GM19438 (cell line): ENCODE measurements at regions not wholly inside any gene's neighbourhood (a gene's known extent, or its start where the extent isn't known, plus 50 kb on each side); places are given as distances from the start of the nearest gene placed in this dataset.

Experiments
- ATAC-seq: cut with Tn5 transposase; IDR thresholded peaks from one replicate; pipeline ENCODE4 v1.9.1; 2021; ENCODE audit warnings: low read depth; ENCODE audit not compliant: unreplicated experiment

DNA sequence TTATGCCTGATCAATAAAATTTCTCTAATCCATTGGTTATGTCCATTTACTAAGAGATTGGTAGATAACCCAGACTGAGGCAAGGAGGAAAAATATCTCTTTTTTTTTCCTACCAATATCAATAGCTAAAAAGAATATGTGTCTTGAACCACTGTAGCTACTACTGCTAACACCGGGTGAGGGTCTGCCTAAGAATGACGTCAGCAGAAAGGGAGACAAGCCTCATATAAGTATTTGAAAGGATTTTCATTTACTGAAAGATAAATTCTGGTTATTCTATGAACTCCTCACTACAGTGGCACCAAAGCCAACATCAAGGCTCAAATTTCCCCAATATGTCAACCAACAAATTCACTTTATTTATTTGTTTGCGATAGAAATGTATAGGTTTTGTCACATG is 389.0 kb upstream of the ALCAM start:
- no peak for ATAC-seq

GRCh38 chr3:104982130-104982529 is 384.6 kb upstream of the ALCAM start:
- no peak for ATAC-seq

DNA sequence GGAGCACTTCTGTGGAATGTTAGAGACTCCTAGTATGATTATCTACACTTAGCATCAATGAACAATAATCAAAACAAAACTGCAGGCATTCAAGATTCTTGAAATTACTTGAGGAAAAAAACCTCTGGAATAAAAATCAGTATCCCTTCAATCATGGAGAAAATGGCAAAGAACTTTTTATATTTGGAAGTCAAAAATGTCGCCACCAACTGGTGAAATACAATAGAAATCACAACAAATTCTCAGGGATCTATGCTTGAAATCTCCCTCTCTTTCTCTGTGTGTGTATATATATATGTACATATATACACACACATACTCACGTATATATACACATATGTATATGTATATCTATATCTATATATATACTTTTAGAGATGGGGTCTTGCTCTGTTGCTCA is 378.9 kb upstream of the ALCAM start:
- ATAC-seq = no peak

DNA sequence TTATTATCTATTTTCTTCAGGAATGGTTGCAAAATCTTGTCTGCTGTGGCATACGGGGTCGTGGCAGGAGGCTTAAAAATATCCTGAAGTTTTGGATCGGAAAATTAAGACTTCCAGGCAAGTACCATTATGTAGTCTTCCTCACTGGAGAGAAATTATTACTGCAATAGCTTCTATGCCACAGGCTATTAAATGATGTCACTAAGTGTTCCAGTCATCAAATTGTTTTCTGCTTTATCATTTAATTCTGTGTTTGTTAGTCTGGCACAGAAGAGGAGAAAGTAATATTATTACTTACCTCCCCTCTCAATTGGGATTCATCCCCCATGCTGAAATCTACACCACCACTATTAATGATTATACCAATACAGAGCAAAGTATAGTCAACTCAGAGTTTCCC is 378.2 kb upstream of the ALCAM start:
- ATAC-seq = no peak

DNA sequence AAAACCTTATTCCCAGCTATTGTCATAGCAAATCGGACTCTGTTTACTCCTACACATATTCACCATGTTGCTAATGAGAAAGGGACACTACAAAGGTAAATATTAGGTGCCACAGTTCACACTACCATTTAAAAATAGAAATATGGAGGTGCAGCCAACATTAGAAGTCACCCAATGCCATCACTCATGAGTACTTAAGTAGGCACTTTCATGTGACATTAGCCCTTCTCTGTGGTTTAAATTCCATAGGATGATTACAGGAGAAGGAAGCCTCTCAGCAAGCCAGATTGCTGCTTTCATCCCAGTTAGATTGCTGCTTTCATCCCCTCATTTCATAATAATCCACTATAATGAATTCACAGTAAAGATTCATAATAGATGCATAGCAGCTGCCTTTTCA is 376.8 kb upstream of the ALCAM start:
- no peak for ATAC-seq

GRCh38 chr3:104990758-104991157 is 376.0 kb upstream of the ALCAM start:
- no peak for ATAC-seq

DNA sequence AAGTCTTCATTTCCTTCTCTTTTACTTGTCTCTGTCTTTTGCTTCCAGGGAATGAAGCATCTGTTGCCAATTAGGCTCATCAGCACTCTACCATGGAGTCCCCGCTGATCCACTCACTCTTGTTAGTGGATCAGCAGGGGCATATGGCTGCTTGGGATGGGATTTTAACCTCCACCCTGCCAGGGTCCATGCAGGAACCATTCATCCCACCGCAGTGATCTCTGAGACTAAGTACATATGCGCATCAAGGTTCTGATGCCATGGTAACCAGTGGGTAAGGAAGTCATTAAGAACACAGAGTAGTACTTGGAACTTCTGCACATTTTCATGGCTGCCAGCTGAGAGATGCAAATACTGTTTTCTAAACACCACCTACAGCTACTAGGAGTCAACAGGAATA is 374.0 kb upstream of the ALCAM start:
- ATAC-seq = no peak

- no peak for ATAC-seq
Measured at GRCh38 chr3:105006164-105006563, 360.5 kb upstream of the ALCAM start.

DNA sequence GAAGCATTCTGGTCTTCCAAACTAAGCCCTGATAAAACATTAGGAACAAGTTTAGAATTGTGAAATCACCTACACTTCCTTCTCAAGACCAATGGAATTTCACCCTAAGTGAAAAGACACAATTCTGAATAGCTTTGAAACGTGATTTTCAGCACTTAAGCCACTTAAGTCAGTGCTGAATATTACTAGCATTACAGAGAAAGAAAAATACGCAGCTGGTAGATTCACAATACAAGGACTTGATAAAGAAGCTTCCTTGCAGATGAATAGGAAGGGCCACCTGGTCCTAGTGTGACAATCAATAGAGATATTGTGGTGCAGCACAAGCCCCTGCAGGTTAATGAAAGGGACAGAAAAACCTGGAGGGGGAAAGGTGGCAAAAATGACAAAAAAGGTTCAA is 353.1 kb upstream of the ALCAM start:
- ATAC-seq = no peak

DNA sequence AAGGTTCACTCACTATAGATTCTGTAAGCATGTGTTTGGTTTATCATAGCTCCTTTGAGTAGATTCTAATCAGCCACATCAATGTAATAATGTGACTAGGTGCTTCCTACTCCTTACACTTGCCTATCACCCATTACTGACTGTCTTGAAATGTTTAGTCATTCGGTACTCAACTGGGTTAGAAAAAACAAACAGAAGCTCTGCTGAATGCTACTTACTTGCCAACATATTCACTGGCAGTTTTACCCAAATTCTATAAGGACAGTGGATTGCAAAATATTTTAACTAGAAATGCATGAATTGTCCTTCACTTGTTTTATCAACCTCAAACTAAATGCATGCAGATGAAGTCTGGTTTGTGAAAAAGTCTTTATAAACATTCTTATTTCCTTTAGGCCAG is 352.1 kb upstream of the ALCAM start:
- ATAC-seq = no peak

DNA sequence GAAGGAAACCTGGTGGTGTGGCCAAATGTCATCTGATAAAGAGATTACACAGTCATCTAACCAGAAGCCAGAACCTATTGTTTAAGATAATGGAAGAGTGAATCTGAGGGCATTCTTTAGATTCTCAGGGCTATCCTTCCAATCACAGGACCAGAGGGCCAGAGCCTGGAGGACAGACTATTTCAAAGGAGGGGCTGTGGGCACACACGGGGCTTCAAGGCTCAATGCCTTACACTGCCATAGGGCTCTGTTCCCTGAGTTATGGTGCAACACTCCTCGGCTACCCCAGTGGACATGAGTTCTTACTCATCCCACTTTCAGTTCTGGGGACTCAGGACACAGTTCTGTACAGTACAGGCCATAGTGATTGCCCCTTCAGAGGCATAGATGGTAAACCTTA is 343.9 kb upstream of the ALCAM start:
- no peak for ATAC-seq

DNA sequence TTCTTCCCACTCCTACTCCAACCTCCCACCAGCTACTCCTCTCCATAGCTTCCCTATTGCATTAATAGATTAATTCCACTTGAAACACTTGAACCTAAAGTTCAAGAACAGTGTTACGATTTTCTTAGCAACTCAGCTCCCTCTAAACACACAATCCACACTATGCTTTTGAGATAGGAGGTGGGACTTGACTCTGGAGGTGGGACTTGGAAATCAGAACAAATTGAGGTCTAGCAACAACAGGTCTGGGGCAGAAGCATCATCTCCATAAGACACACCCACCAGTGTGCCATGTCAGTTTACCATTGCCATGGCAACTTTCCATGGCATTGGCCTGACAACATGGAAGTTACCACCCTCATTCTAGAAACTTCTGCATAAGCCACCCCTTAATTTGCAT is 336.5 kb upstream of the ALCAM start:
- no peak for ATAC-seq

- no peak for ATAC-seq
Measured at GRCh38 chr3:105032541-105032940, 334.2 kb upstream of the ALCAM start.

GRCh38 chr3:105033081-105033480 is 333.6 kb upstream of the ALCAM start:
- no peak for ATAC-seq

DNA sequence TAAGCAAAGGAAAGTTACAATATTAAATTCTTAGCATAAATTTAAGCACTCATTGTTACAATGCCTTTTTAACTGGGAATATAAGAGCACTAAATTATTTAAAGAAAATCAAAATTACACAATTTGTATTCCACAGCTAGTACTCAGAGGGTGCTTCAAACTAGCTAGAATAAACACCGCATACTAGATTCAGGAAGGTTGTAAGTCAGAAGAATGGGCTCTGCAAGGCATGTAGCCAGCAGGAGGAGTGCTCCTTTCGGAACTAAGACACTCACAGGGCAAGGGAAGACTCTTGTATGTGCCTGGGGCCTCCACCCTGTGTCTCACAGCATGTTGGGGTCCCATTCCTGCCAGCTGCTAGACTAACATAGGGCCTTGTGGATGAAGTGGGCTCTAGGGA is 327.7 kb upstream of the ALCAM start:
- no peak for ATAC-seq

DNA sequence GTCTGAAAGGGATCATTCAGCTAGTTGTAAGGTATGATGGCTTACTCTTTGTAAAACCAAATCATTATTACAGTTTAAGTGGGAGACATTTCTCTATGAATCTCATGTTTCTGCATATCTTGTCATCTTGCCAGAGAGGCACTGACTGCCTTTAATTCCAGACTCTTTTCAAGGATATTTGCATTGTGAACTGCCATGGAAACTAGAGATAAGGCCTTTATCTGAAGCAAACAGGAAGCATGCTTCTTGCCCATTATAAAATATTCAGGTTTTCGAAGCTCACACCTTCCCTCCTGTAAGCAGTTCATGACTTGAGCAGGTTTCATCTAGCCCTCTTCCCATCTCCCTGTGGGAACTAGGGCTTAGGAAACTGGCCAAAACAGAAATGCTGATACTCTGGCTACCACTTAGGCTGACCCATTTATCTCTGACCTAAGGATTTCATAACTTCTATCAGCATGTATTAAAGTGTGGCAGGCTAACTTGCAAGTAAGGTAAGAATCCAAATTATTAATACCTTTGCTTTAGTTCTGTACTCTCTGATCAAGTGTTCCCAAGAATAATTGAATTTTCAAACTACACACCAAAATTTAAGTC is 326.6 kb upstream of the ALCAM start:
- no peak for ATAC-seq

DNA sequence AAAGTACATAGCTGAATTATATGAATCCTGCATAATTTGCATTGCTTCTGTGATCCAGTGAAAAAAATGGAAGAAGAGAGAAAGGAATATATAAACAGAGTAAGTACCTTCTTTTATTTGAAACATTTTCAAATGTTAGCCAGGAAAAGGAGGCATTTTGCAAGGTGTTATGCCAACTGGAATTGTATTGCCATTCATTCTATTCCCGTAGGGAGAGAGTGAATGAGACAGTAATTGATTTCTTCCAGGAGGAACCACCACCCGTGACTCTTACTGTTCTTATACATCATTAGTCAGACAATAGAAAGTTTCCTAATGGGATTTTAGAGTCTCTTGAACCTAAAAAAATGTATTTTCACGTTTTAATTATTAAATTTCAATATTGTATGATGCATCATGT is 324.1 kb upstream of the ALCAM start:
- ATAC-seq = no peak

DNA sequence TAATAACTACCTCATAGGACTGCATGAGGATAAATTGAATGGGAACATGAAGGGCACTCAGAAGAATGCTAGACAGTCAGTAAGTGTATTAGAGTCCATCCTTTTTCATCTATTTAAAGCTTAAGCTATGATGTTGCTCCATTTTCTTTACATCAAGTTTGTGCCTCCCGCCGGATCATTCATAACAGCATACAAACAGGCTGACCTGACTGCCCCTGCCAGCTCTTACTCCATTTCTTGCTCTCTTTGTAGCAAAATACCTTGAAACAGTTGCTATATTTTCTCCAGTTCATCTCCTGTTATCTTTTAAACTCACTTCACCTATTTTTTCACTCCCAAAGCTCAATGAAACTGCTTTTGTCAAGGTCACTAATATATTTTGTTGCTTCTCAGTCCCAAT is 315.6 kb upstream of the ALCAM start:
- ATAC-seq = no peak

- ATAC-seq = no peak
Measured at GRCh38 chr3:105051972-105052371, 314.7 kb upstream of the ALCAM start.

DNA sequence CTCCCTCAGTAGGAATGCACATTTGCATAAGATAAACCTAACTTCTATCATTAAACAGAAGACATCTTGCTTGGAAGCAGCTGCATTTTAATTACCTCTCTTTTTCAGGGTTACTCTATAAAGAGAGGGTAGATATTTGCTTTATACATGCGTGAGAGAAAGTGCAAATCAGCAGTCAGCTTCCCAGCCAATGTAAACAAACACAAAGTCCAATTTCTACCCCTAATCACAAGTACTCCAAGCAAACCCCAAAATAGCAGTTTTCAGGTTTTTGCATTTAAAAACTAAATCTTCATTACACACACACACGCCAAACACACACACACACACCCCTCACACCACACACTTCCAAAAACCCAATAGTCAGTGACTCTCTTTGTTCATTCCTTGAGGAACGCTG is 303.9 kb upstream of the ALCAM start:
- no peak for ATAC-seq

- no peak for ATAC-seq
Measured at GRCh38 chr3:105065895-105066839, 300.5 kb upstream of the ALCAM start.

GRCh38 chr3:105067361-105067760 is 299.3 kb upstream of the ALCAM start:
- no peak for ATAC-seq
